HG02981 (cell line): ENCODE measurements at regions not wholly inside any gene's neighbourhood (a gene's known extent, or its start where the extent isn't known, plus 50 kb on each side); places are given as distances from the start of the nearest gene placed in this dataset.

Source experiments
- ATAC-seq: cut with Tn5 transposase; IDR thresholded peaks from one replicate; pipeline ENCODE4 v1.9.1; 2021; ENCODE audit warnings: mild to moderate bottlenecking, moderate library complexity; ENCODE audit not compliant: unreplicated experiment

DNA sequence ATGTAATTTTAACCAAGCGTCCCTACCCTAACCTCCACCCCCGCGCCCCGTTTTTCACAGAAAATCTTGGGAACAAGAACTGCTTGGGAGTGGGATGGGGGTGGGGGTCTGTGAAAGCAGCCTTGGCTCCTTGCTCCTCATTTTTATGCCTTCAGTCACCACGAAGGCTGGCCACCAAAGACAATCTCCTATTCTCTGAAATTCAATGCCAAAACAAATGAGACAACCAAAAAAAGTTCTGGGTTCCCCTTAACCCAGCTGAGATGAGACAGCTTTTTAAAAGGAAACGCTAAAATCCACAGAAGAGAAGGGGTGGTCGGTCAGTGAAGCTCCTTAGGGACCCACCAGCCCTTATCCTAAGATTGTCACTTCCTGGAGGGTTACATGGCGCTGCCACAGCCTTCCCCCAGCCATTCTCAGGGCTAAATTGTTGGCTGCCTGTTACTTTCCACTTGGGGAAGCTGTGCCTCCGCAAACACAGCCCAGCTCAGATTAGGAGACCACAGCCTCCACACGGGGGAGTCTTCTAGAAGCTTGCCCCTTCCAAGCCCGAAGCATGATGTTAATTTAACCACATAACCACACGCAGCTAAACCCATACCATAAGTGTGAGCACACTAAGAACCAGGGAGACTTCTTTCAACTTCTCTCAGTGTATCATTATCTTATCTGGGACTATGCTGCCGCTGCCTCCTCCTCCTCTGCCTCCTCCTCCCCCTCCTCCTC, 136.3 kb downstream of the FOXD1 start:
- ATAC-seq = no peak

DNA sequence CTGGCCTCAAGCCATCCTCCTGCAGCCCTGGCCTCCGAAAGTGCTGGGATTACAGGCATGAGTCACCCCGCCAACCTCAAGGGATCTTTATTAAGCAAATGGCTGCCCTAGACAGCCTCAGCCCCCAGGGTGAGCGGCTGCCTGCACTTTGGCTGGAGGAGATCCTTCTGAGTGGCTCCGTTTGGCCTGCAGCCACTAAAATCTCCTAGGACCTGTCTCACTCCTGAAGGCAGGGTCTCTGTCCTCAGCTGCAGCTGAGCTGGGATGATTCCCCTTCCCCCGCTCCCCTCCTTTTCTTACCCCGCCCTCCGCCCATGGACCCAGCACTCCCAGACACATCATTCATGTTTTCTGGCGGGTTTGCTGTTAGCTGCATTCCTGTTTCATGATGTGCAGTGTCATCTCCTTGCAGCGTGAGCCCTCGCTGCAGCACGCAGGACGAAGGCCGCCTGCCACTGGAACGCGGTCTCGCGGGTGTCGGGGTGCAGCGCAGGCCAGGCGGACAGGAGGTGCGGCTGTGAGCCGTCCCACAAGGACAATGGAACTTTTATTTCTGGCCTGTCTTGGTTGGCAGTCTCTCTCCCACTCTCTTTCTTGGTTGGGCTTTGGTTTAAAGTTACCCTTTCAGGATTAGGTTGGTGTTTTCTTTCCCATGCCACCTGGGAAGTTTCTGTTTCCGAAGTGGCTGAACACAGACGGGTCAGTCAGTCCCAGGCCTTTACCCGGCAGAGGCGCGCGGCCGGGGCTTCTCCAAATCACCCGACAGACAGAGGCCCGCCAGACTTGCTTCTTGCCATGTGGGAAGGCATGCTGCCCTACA, 137.1 kb downstream of the FOXD1 start:
- no peak for ATAC-seq

DNA sequence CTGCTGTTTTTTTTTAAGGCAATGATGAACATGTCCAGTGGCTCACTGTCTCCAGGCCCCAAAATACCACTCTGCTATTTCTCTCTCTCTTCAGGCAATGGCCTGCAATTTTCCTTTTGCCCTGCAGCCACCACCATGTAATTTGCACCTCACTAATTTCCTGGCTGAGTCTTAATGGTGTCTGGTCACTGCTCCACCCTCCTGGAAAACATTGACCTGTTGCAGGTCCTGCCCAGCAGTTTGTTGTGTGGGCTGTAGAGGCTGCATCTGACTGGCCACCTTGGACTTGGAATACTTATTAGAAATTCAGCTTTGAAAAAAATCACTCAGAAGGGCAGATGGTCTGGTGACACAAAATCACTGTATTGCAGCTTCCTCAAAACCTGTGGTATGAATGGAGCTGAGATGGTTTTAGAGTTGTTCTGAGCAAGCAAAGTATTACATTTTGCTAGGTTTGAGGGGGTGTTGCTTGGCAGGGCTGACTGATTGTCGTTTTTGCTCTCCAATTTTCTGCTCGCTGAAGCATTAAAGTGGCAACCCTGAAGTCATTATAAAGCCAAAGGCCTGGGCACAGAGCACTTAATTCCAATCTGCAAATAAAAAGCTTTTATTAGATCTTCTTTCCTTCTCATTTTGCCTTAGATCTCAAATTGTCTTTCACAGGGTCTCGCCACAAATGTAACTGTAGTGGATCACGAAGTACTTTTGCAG, 134.8 kb downstream of the TMEM174 start:
- no peak for ATAC-seq

DNA sequence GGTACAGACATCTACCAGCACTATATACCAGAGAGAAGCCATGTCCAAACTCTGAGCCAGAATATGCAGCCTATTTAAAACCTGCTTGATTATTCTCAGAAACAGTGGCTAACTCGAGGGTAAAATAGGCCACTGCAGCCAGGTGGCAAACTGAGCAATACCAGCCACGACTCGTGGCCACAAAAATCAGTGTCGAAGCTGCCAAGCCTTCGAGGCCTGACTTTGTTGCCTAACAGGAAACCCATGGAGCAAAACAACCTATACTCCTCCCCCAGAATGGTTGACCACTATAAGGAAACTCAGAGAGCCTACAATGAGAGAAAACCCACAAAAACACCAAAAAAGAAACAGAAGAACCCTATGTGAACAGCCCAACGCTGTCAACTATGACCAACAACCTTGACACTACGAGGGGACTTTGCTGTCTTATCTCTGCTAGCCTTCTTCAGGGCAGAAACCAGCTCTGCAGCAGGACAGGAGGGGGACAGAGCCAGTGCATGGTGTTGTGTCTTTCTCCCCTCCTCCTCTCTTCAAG, 133.8 kb downstream of the TMEM174 start:
- ATAC-seq = no peak

DNA sequence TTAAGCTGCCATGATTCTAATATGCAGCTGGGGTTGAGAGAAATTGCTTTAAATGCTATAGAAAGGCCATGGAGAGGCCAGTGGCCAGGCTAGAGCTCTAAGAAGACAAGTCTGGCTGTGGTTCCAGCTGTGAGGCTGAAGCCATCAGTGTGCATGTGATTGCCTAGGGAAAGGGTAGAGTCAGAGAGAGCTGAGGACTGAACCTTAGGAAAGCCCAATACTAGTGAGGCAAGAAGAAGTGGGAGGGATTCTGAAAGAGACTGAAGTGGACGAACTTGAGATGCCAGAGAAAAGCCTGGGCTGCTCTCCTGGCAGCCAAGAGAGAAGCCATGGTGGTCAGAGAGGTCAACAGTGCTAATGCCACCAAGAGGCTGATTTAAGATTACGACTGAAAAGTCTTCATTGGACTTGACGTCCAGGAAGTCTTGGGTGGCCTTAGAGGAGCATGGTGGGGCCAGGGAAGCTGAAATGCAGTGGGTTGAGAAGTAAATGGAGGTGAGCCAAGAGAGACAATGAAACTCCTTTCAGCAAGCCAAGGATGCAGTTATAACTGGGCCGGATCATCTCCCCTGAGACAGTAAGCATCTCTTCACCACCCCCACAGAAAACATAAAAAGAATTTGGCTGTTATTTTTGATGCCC, 133.2 kb downstream of the TMEM174 start:
- no peak for ATAC-seq

DNA sequence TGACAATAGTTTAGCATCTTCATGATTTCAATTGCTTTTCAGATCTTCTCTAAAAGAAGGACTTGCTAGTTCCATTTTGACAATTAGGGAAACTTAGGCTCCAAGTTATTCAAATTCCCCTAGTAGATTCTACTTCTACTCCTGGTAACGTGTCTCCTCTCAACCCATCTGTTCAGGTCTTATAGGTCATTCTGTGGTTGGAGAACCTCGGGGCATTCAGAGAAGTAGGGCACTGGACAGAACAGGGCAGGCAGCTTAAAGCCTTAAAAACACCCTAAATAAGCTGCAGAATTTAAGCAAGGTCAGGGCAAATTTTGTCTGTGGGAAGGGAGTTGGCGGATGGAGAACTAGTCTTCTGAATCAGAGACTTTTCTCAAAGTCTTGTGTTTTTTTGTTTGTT, 132.4 kb downstream of the TMEM174 start:
- no peak for ATAC-seq

DNA sequence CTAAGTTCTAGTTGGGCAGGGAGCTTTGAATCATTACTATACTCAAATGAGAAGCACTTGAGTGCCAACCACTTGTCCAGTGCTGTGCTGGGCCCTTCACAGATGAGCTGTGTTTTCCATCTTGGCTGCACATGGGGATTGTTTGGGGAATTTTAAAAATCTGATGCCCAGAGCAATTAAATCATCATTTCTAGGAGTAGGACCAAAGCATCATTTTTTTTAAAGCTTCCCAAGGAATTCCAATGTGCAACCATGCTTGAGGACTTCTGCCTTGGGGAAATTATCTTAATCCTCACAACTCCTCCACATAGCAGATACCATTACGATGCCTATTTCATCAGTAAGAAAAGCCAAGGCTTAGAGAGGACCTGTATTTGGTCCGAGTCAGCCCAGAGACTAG, 131.4 kb downstream of the TMEM174 start:
- ATAC-seq = no peak

DNA sequence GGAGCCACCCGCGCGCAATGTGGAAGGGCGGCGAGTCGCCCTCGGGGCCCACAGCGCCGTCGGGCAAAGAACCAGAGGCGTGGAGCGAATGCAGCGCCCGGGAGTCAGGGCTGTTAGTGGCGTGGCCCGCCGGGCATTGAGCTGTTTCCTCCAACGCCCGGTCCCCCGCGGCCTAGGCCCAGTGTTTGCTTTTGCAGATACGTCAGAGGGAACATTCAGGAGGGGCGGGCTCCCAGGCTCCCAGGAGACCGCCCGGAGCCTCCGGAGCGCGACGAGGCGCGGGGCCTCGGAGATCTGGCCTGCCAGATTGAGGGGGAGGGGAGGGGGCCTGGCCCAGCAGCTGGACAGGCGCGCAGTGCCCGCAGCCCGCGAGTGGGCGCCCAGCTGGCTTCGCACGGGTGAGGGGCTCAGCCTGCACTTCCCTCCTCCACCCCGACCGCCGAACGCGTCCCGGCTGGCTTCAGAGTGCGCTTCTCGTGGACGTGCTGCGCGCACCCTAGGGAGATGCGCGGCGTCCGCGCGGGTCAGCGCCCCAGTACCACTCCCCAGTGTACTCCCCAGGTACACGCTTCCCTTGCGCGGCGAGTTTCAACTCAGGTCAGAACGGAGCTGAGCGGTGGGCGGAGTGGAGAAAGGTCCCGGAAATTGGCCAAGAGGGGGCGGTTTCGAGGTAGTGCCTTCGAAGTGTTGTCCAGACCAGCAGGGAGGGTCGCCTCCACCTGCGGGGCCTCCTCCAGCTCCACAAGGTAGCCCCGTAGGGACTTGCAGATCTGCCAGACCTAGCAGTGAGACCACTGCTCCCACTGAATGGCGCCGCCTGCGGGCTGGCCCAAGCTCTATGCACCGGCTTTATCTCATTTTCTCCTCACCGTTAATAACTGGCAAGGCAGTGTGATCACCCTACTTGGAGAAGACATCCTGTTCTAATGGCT, 130.4 kb downstream of the TMEM174 start:
- no peak for ATAC-seq

DNA sequence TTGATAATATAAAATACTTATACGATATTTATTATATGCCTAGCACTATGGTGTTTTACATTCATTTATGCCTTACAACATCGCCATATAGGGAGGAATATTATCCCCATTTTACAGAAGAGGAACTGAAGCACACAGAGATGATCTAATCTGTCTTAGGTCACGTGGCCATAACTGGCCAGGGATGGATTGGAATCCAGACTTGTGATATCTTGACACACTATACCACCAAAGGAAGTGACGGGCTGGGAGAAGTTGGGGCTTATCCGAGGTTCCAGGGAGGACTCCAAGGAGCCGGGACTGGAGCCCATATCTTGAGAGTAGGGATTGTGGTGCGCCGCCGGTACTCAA, 129.8 kb downstream of the TMEM174 start:
- ATAC-seq = no peak

DNA sequence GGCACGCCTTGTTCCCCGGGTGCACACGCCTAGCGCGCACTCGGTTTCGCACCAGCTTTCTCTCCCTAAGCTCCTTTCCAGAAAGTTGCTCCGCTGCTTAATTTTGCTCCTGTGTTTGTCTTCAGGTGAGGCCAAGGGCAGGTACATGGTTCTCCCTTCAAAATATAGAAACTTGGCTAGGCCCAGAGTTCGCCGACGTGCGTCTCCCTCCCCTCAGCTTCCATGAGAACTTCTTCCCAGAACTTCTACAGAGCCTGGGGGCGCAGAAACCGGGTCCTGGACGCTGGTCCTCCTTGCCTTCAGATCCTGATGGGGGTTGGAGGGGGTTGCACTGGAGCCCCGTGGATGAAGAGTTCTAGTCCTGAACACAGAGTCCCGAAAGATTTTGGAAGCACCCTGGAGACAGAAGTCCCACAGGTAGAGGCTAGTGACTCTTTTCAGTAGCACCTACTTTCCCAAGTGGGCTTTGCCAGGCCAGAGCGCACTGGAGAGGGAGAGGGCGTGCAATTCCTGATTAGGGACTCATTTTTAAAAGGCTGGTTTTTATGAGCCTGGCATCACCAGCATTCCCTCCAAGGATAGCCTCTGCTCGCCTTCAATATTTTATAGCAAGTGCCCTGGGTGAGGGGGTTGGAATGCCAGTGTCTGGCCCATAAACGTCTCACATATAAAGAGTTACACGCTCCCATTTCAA, 128.4 kb downstream of the TMEM174 start:
- ATAC-seq = no peak

DNA sequence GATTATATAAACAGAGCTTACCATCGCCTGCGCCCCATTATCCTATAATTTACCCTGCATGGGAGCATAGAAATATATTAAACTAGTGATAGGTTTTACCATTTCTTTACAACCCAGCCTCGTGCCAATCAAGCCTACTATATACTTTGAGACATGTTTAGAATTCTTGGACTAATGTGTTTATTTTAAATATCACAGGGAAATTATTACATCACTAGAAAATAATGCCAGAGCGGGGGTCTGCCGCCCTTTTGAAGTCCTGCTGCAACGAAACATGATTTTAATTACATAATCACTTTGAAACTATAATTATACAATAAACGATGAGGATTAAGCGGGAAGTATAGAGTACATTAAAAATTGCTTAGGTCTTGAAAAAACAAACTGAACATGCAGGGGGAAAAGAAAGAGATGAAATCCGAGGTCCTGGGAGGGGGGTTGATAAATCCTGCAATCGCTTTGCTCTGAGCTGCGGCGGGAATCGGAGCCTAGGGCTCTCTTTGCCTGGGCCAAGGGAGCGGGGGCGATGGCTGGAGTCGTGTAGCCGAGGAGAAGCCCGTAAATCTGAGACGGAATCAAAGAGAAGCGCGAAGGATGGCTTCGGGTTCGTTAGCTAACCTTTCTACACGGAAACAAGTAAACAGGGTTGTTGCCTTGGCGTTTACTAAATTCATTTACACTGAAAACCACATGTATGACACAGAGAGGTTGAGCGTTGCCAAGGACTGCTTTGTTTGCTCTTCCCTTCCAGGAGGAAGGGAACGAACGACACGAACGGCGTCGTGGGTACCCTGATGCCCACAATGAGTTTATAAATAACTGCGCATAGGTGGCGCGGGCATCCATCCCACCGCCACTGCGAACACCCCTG, 127.6 kb downstream of the TMEM174 start:
- ATAC-seq = no peak

DNA sequence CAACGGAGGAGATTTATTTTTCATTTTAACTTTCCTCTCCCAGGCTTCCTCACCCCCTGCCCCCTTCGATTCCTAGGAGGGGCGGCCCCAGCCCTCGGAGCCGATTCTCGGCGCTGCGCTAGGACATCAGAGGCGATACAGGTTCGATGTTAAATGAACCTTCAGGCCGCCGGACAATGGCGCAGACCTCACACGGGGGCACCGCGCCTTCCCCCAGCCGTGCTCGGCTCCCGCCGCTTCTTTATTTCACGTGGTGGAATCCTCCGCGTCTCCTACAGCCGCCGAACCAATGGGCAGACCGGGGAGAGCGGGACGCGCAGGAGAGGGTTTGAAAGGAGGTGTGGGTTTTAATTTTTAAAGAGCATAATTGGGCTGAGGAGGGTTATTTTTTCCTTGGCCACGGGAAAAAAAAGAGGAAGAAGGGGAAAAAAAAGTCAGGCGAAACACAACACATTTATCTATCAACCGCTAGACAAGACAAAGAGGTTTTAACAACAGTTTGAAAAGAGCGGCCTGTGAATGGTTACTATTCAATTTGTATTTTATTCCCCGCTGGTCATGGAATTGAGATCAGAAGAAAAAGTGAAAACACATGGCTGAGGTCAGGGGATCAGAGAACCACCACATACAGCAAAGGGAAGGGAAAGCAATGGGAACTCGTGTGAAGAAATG, 126.8 kb downstream of the TMEM174 start:
- ATAC-seq = no peak

DNA sequence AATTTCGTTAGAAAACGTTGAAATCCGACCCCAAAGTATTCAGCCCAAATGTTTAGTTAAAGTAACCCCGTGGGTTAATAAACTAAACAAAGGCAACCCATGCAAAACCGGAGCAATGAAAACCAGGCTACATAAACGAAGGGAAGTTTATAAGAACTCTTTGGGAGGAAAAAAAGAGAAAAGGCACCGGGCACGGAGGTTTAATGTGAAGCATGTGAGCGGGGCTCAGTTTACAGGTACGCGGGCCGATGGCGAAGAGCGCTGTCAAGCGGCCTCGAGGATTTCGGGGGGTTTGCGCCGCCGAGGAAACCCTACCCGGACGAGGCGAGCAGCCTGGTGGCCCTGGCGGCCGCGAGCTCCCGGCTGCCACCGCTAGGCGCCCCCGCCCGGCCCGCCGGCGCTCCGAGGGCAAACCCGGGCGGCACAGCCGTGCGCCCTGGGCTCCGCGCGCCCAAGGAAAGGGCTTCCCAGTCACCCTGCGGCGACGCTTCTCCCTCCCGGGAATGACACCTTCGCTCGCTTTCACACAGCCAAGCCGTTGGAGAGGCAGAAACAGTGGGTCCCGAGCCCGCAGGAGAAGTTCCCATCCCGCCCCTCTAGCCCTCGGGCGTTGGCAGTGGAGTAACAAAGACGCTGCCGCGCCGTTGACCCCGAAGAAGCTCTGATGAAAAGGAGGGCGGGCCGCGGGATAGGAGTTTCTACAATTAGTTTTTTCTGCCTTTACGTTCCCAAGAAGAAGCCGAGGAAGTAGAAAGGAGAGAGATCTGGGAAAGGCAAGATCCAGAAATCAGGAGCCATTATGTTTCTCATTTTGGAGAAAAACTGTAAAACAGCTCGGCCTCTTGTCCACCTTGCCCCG, 126.0 kb downstream of the TMEM174 start:
- ATAC-seq = no peak

DNA sequence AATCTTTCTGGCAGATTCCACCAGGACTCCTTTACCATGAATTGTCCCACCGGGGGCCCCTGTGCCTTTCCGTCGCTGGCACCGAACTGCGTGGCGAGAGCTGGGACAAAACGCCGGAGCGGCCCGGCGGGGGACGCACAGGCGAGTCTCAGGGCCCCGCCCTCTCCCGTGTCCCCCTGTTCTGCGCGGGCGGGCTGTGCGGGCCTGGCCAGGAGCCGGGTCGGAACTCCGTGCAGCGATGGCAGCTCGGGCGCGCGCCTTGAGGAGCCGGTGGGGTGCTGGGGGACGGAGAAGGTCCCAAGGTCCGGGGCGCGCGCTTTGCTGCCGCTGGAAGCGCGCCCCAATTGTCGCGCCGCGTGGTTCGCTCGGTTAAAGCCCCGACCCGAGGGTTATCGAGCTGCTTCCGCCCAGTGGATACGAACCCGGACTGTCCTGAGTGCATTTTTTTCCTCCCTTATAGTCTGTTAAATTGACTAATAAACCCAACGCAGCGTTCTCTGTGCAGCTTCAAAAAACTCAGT, 125.3 kb downstream of the TMEM174 start:
- no peak for ATAC-seq

DNA sequence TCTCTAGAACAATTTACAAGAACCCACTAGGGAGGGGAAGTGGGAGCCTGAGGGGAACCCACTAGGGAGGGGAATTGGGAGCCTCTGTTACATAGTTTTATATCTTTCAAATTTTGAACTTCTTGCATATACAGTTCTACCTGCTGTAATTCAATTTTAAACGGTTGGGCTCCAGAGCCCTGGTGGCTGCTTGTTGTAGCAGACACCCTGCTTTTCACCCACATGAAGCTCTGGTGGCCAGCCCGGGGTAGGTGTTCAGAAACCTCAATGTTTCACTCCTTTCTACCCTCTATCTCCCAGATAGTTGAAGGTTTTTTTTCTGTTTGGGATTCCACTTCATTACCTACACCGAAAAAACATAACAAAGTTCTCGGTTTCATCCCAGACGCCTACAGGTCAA, 124.4 kb downstream of the TMEM174 start:
- no peak for ATAC-seq

DNA sequence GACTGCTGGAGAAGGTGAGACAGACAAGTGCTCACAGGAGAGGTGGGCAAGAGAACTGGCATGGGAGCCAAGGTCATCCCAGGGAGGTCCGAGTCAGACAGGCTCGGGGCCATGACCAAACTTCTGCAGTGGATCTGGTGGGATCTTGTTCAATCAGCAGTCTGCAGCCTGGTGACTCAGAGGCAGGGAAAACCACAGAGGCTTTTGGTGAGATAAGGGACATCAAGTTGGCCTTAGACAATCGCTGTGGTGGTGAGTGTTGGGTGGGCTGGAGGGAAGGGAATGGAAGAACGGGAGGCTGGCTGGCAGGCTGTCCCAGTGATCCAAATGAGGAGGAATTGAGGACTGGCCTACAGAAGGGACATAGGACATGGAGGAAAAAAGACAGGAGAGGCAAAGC, 123.8 kb downstream of the TMEM174 start:
- no peak for ATAC-seq

DNA sequence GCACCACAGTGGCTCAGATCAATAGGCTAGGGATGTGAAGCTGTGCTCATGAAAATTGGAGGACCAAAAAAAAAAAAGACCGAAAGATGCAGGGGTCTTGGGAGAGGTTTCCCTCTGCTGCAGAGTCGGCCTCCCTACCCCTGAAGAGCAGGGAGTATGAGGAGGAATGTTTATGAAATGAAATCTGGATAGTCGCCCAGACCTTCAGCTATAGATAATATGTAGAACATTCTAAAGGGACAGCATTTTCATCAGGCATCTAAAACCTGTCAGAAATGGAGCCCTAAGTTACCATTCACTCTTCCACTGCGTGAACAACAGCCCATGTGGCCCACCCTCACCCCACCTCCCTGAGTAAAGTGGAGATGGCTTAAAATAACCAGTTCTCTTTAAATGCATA, 122.9 kb downstream of the TMEM174 start:
- ATAC-seq = no peak
